ENCODE measurements at regions not wholly inside any gene's neighbourhood (a gene's known extent, or its start where the extent isn't known, plus 50 kb on each side); places are given as distances from the start of the nearest gene placed in this dataset.

GRCh38 chr6:43838276-43839036 lies 68.4 kb downstream of the VEGFA start:
- Histone ChIP-seq H3K9me3 (no peaks in the 10 kb centered on the region), H3K4me3 (no peak overlapping the region), H3K4me1 (no peaks in the 10 kb centered on the region), H3K27me3 (ENCODE audit: low read depth) (no peaks in the 10 kb centered on the region), H3K36me3 (replicated peaks) (no peaks in the 10 kb centered on the region)
- in situ Hi-C loops (cut with MboI; ENCODE audit: low sequenced_read_pairs), result no loop called here
- peak in 1 of 2 experiments; percentile 33 for DNase-seq (ENCODE audit: low spot score in 2 of 2)

GRCh38 chr6:43837507-43837906 lies 67.5 kb downstream of the VEGFA start:
- H3K4me1 ChIP-seq, result no peaks in the 10 kb centered on the region
- no peak overlapping the region for H3K4me3 ChIP-seq
- no peaks in the 10 kb centered on the region for H3K9me3 ChIP-seq
- no peaks in the 10 kb centered on the region for H3K36me3 ChIP-seq (replicated peaks)
- H3K27me3 ChIP-seq (ENCODE audit: low read depth), result no peaks in the 10 kb centered on the region
- no peak for DNase-seq (ENCODE audit: low spot score in 2 of 2)
- in situ Hi-C loops (cut with MboI; ENCODE audit: low sequenced_read_pairs), result no loop called here

- DNase-seq (ENCODE audit: low spot score in 2 of 2), result no peak
- no peaks in the 10 kb centered on the region for H3K36me3 ChIP-seq (replicated peaks)
- H3K4me1 ChIP-seq, result no peaks in the 10 kb centered on the region
- H3K27me3 ChIP-seq (ENCODE audit: low read depth), result no peaks in the 10 kb centered on the region
- H3K4me3 ChIP-seq, result no peak overlapping the region
- in situ Hi-C loops (cut with MboI; ENCODE audit: low sequenced_read_pairs), result no loop called here
- H3K9me3 ChIP-seq, result no peaks in the 10 kb centered on the region
Measured at GRCh38 chr6:43836507-43837240, 66.7 kb downstream of the VEGFA start.

Measured in HAP-1 (cell line).